NCI-H510A treated with DMSO at 0.1 percent for 48 hours (cell line): ENCODE measurements at regions not wholly inside any gene's neighbourhood (a gene's known extent, or its start where the extent isn't known, plus 50 kb on each side); places are given as distances from the start of the nearest gene placed in this dataset.
"Not testable (repeated sequence)": the region's sequence is repeated elsewhere in the genome, so short reads cannot be mapped to it uniquely, and the experiment has no call there.

Experiments
- DNase-seq: peaks from one replicate; lab custom pipeline; 2025; lab: John Stamatoyannopoulos, UW

GRCh38 chr3:33919312-33920120 is 121.1 kb downstream of the PDCD6IP start:
- no peak for DNase-seq

- no peak for DNase-seq
Observed at GRCh38 chr3:33920511-33920910, 122.1 kb downstream of the PDCD6IP start.

GRCh38 chr3:33921608-33922007 is 123.2 kb downstream of the PDCD6IP start:
- no peak for DNase-seq

- no peak for DNase-seq
Observed at GRCh38 chr3:33926998-33927605, 128.7 kb downstream of the PDCD6IP start.

- no peak for DNase-seq
Observed at GRCh38 chr3:33929813-33930212, 131.4 kb downstream of the PDCD6IP start.

- DNase-seq, result no peak
Observed at GRCh38 chr3:33931512-33931911, 133.1 kb downstream of the PDCD6IP start.

- no peak for DNase-seq
Observed at GRCh38 chr3:33932010-33932764, 133.8 kb downstream of the PDCD6IP start.

- DNase-seq, result no peak
Observed at GRCh38 chr3:33936171-33936920, 137.9 kb downstream of the PDCD6IP start.

- DNase-seq, result no peak
Observed at GRCh38 chr3:33936921-33937525, 138.6 kb downstream of the PDCD6IP start.

GRCh38 chr3:33937628-33938027 is 139.2 kb downstream of the PDCD6IP start:
- no peak for DNase-seq

- no peak for DNase-seq
Observed at GRCh38 chr3:33940149-33940548, 141.7 kb downstream of the PDCD6IP start.

- DNase-seq, result no peak
Observed at GRCh38 chr3:33940736-33941135, 142.3 kb downstream of the PDCD6IP start.

GRCh38 chr3:33941804-33942203 is 143.4 kb downstream of the PDCD6IP start:
- no peak for DNase-seq

- no peak for DNase-seq
Observed at GRCh38 chr3:33942483-33943150, 144.2 kb downstream of the PDCD6IP start.

- no peak for DNase-seq
Observed at GRCh38 chr3:33943277-33943676, 144.8 kb downstream of the PDCD6IP start.

- DNase-seq, result not testable (repeated sequence)
Observed at GRCh38 chr3:33946612-33947011, 148.2 kb downstream of the PDCD6IP start.

GRCh38 chr3:33947272-33948195 is 149.1 kb downstream of the PDCD6IP start:
- DNase-seq, result no peak

- DNase-seq, result no peak
Observed at GRCh38 chr3:33949074-33949473, 150.6 kb downstream of the PDCD6IP start.

GRCh38 chr3:33954956-33955355 is 156.5 kb downstream of the PDCD6IP start:
- no peak for DNase-seq

GRCh38 chr3:33956206-33956605 is 157.8 kb downstream of the PDCD6IP start:
- no peak for DNase-seq
